Body of pancreas (tissue), 4 donors: ENCODE measurements at regions not wholly inside any gene's neighbourhood (a gene's known extent, or its start where the extent isn't known, plus 50 kb on each side); places are given as distances from the start of the nearest gene placed in this dataset.

Experiments used
- ATAC-seq: fragments of 150-250 bp; one replicate; pipeline ENCODE4 v1.9.1; 2016
- DNase-seq, 4 donors: peaks; one replicate each; pipeline ENCODE4 v3.0.0-alpha.2; 2019
- H3K27ac ChIP-seq, 4 donors: fragments of 200-600 bp; sonication (generic); 1 replicate in 3 of 4; 2 replicates in 1 of 4; pipeline versions ENCODE4 v1.5.1 to v1.6.1; 2016 to 2019; ENCODE audit warnings: mild to moderate bottlenecking in 1 of 4, mixed read lengths in 1 of 4, moderate library complexity in 1 of 4
- H3K27me3 ChIP-seq, 2 donors: fragments of 200-600 bp; sonication (generic); one replicate each; pipeline ENCODE4 v1.6.0; 2016; ENCODE audit warnings: mild to moderate bottlenecking in 1 of 2
- H3K36me3 ChIP-seq, 2 donors: fragments of 200-600 bp; sonication (generic); replicated peaks in 1 of 2; 2 replicates each; pipeline ENCODE4 v1.5.1; 2016; ENCODE audit warnings: low read depth in 2 of 2; ENCODE audit not compliant: insufficient read depth in 1 of 2
- H3K4me1 ChIP-seq: fragments of 200-600 bp; sonication (generic); one replicate; pipeline ENCODE4 v1.6.0; 2016
- H3K4me3 ChIP-seq, 2 donors: fragments of 200-600 bp; sonication (generic); 1 replicate in 1 of 2; 2 replicates in 1 of 2; pipeline ENCODE4 v1.5.1; 2016 to 2019
- H3K9me3 ChIP-seq, 3 donors: fragments of 200-600 bp; sonication (generic); 1 replicate in 2 of 3; 2 replicates in 1 of 3; pipeline ENCODE4 v1.5.1; 2016
- CTCF ChIP-seq, 7 experiments: fragments of 450-650 bp in 4 of 7; fragments of 200-600 bp in 3 of 7; sonication (generic) in 3 of 7; IDR thresholded peaks; one replicate each; pipeline ENCODE4 v1.5.1; 2016 to 2019; ENCODE audit warnings: antibody characterized with exemption in 7 of 7
- POLR2A ChIP-seq, 3 donors: fragments of 450-650 bp; IDR thresholded peaks; one replicate each; pipeline ENCODE4 v1.6.1; 2016; ENCODE audit warnings: antibody characterized with exemption in 3 of 3, mild to moderate bottlenecking in 2 of 3
- WGBS, 2 donors: methylation state at CpG; one replicate each; pipeline ENCODE4 v1.1.5; 2017; 5-methylcytosine and 5-hydroxymethylcytosine counted together
- intact Hi-C: fragments of 100-400 bp; cut with DNase I; formaldehyde crosslinking; loops from one replicate; pipeline ENCODE4 v1.15.1; 2023

GRCh38 chr2:155200753-155201152 lies 502.3 kb downstream of the KCNJ3 start:
- ATAC-seq, result no peak
- Histone ChIP-seq H3K4me1 (peaks cover 8% of the 10 kb centered on the region), H3K9me3 (no peaks in the 10 kb centered on the region), H3K4me3 (no peak overlapping the region), H3K36me3 (no peaks in the 10 kb centered on the region), H3K27me3 (no peaks in the 10 kb centered on the region), H3K27ac (no peak overlapping the region)
- no peak for TF ChIP-seq CTCF (IDR thresholded peaks at IDR 0.05)
- no peak for TF ChIP-seq POLR2A (IDR thresholded peaks at IDR 0.05)
- intact Hi-C loops, result no loop called here
- no peak for DNase-seq

- ATAC-seq (no peak), DNase-seq (no peak)
- Histone ChIP-seq H3K27ac (no peak overlapping the region), H3K36me3 (no peaks in the 10 kb centered on the region), H3K4me1 (no peaks in the 10 kb centered on the region), H3K27me3 (no peaks in the 10 kb centered on the region), H3K4me3 (no peak overlapping the region), H3K9me3 (no peaks in the 10 kb centered on the region)
- intact Hi-C loops, result no loop called here
- TF ChIP-seq CTCF (IDR thresholded peaks at IDR 0.05), result no peak
- TF ChIP-seq POLR2A (IDR thresholded peaks at IDR 0.05), result no peak
These were observed 491.8 kb downstream of the KCNJ3 start for GRCh38 chr2:155190342-155190741.

GRCh38 chr2:155178921-155179320 lies 480.4 kb downstream of the KCNJ3 start:
- DNase-seq (no peak), ATAC-seq (no peak)
- 72 to 75% methylated on average over 3 of the region's 3 CpGs for WGBS, 2 donors
- Histone ChIP-seq H3K4me1 (no peaks in the 10 kb centered on the region), H3K27me3 (no peaks in the 10 kb centered on the region), H3K9me3 (no peaks in the 10 kb centered on the region), H3K4me3 (no peak overlapping the region), H3K27ac (no peak overlapping the region), H3K36me3 (no peaks in the 10 kb centered on the region)
- intact Hi-C loops, result no loop called here
- no peak for TF ChIP-seq POLR2A (IDR thresholded peaks at IDR 0.05)
- TF ChIP-seq CTCF (IDR thresholded peaks at IDR 0.05), result no peak

- Histone ChIP-seq H3K9me3 (no peaks in the 10 kb centered on the region), H3K27me3 (no peaks in the 10 kb centered on the region), H3K4me1 (no peaks in the 10 kb centered on the region), H3K4me3 (no peak overlapping the region), H3K36me3 (no peaks in the 10 kb centered on the region), H3K27ac (no peak overlapping the region)
- intact Hi-C loops, result no loop called here
- TF ChIP-seq POLR2A (IDR thresholded peaks at IDR 0.05) (no peak), CTCF (IDR thresholded peaks at IDR 0.05) (no peak)
- WGBS, 2 donors, result 28 to 41% methylated on average over 1 of the region's 1 CpG
- DNase-seq (no peak), ATAC-seq (no peak)
These were observed 477.9 kb downstream of the KCNJ3 start for GRCh38 chr2:155176345-155176744.

GRCh38 chr2:155169317-155169716 lies 470.8 kb downstream of the KCNJ3 start:
- DNase-seq (no peak), ATAC-seq (no peak)
- Histone ChIP-seq H3K27ac (no peak overlapping the region), H3K36me3 (no peaks in the 10 kb centered on the region), H3K27me3 (no peaks in the 10 kb centered on the region), H3K9me3 (no peaks in the 10 kb centered on the region), H3K4me1 (no peaks in the 10 kb centered on the region), H3K4me3 (no peak overlapping the region)
- TF ChIP-seq CTCF (IDR thresholded peaks at IDR 0.05) (no peak), POLR2A (IDR thresholded peaks at IDR 0.05) (no peak)
- intact Hi-C loops, result no loop called here
- 62 to 72% methylated on average over 5 of the region's 5 CpGs for WGBS, 2 donors
